ENCODE measurements at regions not wholly inside any gene's neighbourhood (a gene's known extent, or its start where the extent isn't known, plus 50 kb on each side); places are given as distances from the start of the nearest gene placed in this dataset.

DNA sequence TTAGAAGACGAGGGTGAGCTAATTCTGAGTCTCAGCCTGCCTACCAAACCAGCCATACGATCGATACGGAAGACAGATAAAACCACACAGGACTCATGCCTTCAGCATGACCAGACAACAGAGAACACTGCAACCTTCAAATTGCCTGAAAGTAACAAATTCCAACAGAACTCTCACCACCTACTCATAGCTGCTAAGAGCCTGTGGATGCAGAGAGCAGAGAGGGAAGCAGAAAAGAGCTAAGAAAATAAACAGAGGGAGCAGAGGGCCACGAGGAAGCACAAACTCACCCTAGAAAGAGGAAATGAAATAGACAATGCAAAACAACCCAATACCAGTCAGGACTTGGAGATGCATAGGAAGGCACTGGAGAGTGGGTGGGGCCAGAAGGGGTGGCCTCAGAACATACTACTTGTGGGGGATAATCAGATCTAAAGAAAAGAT lies 86.7 kb upstream of the TAS2R1 start:
- 45% methylated on average over 5 of the region's 5 CpGs for WGBS
- H3K4me1 ChIP-seq (ENCODE audit: control insufficient read depth in 4 of 4, insufficient read depth in 4 of 4, low read length in 3 of 4): no peaks in the 10 kb centered on the region
- H3K9me3 ChIP-seq (ENCODE audit: control insufficient read depth in 4 of 4, low read length in 3 of 4): no peaks in the 10 kb centered on the region
- DNase-seq (ENCODE audit: low spot score): no peak
- TF ChIP-seq, protein P1, sequence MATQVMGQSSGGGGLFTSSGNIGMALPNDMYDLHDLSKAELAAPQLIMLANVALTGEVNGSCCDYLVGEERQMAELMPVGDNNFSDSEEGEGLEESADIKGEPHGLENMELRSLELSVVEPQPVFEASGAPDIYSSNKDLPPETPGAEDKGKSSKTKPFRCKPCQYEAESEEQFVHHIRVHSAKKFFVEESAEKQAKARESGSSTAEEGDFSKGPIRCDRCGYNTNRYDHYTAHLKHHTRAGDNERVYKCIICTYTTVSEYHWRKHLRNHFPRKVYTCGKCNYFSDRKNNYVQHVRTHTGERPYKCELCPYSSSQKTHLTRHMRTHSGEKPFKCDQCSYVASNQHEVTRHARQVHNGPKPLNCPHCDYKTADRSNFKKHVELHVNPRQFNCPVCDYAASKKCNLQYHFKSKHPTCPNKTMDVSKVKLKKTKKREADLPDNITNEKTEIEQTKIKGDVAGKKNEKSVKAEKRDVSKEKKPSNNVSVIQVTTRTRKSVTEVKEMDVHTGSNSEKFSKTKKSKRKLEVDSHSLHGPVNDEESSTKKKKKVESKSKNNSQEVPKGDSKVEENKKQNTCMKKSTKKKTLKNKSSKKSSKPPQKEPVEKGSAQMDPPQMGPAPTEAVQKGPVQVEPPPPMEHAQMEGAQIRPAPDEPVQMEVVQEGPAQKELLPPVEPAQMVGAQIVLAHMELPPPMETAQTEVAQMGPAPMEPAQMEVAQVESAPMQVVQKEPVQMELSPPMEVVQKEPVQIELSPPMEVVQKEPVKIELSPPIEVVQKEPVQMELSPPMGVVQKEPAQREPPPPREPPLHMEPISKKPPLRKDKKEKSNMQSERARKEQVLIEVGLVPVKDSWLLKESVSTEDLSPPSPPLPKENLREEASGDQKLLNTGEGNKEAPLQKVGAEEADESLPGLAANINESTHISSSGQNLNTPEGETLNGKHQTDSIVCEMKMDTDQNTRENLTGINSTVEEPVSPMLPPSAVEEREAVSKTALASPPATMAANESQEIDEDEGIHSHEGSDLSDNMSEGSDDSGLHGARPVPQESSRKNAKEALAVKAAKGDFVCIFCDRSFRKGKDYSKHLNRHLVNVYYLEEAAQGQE (IDR thresholded peaks at IDR 0.05): no peak
- TF ChIP-seq NR2F2 (IDR thresholded peaks at IDR 0.05) (no peak), JUND (IDR thresholded peaks at IDR 0.05) (no peak), CTCF (IDR thresholded peaks at IDR 0.05; ENCODE audit: low read depth, low read length, missing input control) (no peak), GABPA (IDR thresholded peaks at IDR 0.05 in 1 of 2, conservative IDR thresholded peaks at IDR 0.05 in 1 of 2) (no peak), ZBTB33 (IDR thresholded peaks at IDR 0.05) (no peak)
- H3K27me3 ChIP-seq (ENCODE audit: control insufficient read depth in 4 of 4, insufficient read depth in 4 of 4, low read length in 3 of 4): peaks cover 0 to 2% (median 0%) of the 10 kb centered on the region in 4 donors
- no peak overlapping the region for H3K27ac ChIP-seq (ENCODE audit: low read depth in 1 of 2, low read length in 2 of 2)
- H3K4me3 ChIP-seq (ENCODE audit: low read depth in 1 of 3, low read length in 3 of 3): no peak overlapping the region
- H3K9ac ChIP-seq (ENCODE audit: low read depth in 1 of 2, low read length in 2 of 2): no peak overlapping the region
- H3K36me3 ChIP-seq (ENCODE audit: control insufficient read depth in 4 of 4, insufficient read depth in 3 of 4, low read depth in 1 of 4, low read length in 3 of 4): no peaks in the 10 kb centered on the region

GRCh38 chr5:9715891-9716335 lies 85.8 kb upstream of the TAS2R1 start:
- no peak overlapping the region for H3K27ac ChIP-seq (ENCODE audit: low read depth in 1 of 2, low read length in 2 of 2)
- WGBS: 72% methylated on average over 5 of the region's 5 CpGs
- no peak for TF ChIP-seq CTCF (IDR thresholded peaks at IDR 0.05; ENCODE audit: low read depth, low read length, missing input control)
- no peak for TF ChIP-seq TAF1 (conservative IDR thresholded peaks at IDR 0.05)
- no peak for TF ChIP-seq RXRA (IDR thresholded peaks at IDR 0.05)
- no peak for TF ChIP-seq GABPA (IDR thresholded peaks at IDR 0.05 in 1 of 2, conservative IDR thresholded peaks at IDR 0.05 in 1 of 2)
- no peak for TF ChIP-seq SP1 (IDR thresholded peaks at IDR 0.05)
- TF ChIP-seq HNF4A (conservative IDR thresholded peaks at IDR 0.05): no peak
- no peak for TF ChIP-seq JUND (IDR thresholded peaks at IDR 0.05)
- TF ChIP-seq, protein P1 (IDR thresholded peaks at IDR 0.05): no peak
- TF ChIP-seq YY1 (IDR thresholded peaks at IDR 0.05): no peak
- TF ChIP-seq FOXA1 (IDR thresholded peaks at IDR 0.05): no peak
- TF ChIP-seq RAD21 (IDR thresholded peaks at IDR 0.05): no peak
- TF ChIP-seq NR2F2 (IDR thresholded peaks at IDR 0.05): no peak
- TF ChIP-seq HNF4G (IDR thresholded peaks at IDR 0.05): no peak
- no peak for TF ChIP-seq FOXA2 (IDR thresholded peaks at IDR 0.05)
- no peak for TF ChIP-seq MAX (IDR thresholded peaks at IDR 0.05)
- TF ChIP-seq ZBTB33 (IDR thresholded peaks at IDR 0.05): no peak

More at GRCh38 chr5:9715891-9716335, 85.8 kb upstream of the TAS2R1 start:
- no peaks in the 10 kb centered on the region for H3K9me3 ChIP-seq (ENCODE audit: control insufficient read depth in 4 of 4, low read length in 3 of 4)
- H3K27me3 ChIP-seq (ENCODE audit: control insufficient read depth in 4 of 4, insufficient read depth in 4 of 4, low read length in 3 of 4): peaks cover 0 to 2% (median 0%) of the 10 kb centered on the region in 4 donors
- no peak overlapping the region for H3K9ac ChIP-seq (ENCODE audit: low read depth in 1 of 2, low read length in 2 of 2)
- no peak for DNase-seq (ENCODE audit: low spot score)
- H3K36me3 ChIP-seq (ENCODE audit: control insufficient read depth in 4 of 4, insufficient read depth in 3 of 4, low read depth in 1 of 4, low read length in 3 of 4): no peaks in the 10 kb centered on the region
- no peak overlapping the region for H3K4me3 ChIP-seq (ENCODE audit: low read depth in 1 of 3, low read length in 3 of 3)
- H3K4me1 ChIP-seq (ENCODE audit: control insufficient read depth in 4 of 4, insufficient read depth in 4 of 4, low read length in 3 of 4): no peaks in the 10 kb centered on the region
